SIG-M5 (cell line): ENCODE measurements at regions not wholly inside any gene's neighbourhood (a gene's known extent, or its start where the extent isn't known, plus 50 kb on each side); places are given as distances from the start of the nearest gene placed in this dataset.
"Not testable (repeated sequence)": the region's sequence is repeated elsewhere in the genome, so short reads cannot be mapped to it uniquely, and the experiment has no call there.

Experiments
- DNase-seq: peaks from one replicate; lab custom pipeline; 2025; lab: John Stamatoyannopoulos, UW

DNA sequence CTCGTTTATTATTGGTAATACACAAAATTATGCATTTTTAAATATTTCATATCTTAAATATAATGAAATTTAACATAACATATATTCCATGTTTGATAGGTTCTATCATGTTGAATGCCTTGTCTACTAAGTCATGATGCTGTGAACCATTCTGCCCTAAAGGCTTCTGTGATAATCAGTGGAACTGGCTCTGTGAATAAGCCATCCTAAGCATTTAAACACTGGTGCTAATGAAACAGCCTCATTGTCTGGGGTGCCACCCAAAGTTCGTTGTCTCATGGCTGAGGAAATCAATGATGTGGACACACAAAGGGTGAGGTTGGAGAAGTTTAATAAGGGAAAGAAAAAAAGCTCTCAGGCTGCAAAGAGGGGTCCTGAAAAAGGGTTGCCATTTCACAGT lies 264.7 kb upstream of the ZRANB2 start:
- no peak for DNase-seq

DNA sequence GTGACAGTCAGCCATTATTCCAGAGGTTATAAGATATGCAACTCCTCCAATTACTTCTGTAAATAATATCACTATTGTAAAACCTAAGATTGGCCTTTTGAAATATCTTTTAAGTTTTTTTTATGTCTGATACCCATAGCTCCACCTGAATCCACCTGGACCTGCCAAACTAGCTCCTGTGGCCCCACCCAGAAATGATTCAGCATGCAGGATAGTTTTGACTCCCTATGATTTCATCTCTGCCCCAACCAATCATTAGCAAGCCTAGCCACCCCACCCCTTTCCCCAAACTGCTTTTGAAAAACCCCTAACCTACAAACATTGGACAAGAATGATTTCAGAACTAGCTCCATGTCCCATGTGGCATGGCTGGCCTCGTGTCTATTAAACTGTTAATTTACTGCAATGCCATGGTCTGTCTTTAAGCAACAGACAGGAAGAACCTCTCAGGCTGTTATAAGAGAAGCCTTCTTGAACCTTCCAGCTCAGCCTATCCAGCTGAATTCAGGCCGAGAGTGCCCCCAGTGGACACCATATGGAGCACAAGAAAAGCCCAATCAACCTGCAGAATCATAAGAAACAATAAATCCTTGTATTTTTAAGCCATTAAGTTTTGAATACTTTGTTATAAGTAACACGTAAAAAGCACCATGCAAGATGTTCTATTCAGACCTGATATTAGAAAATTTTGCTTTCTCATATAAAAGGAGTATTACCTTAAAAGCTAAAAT lies 263.0 kb upstream of the ZRANB2 start:
- DNase-seq = no peak

DNA sequence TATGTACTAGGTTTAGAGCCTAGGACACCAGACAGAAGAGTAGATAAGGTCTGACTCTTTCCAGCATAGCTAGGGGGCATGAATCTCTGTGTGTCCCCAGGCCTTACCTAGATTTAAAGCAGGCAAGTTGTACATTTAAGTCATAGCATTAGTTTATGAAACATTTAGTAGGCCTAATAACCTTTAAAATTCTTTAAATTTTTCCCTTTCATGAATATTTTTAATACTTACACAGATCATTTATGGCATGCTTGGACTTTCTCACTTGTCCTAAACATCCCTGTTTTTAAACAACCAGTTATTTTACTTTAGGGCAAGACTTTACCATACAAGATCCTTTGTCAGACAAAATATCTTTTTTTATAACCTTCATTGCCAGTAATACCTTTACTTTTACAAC lies 258.4 kb upstream of the ZRANB2 start:
- DNase-seq = no peak

DNA sequence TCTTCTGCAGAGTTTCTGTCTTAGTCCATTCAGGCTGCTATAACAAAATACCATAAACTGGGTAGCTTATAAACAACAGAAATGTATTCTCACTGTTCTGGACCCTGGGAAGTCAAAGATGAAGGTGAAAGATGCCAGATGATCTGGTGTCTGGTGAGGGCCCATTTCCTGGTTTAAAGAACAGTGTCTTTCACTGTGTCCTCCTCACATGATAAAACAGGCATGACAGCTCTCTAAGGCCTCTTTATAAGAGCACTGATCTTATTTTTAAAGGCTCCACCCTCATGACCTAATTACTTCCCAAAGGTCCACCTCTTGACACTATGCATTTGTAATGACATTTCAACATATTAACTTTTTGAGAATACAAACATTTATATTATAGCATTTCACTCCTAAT lies 250.2 kb upstream of the ZRANB2 start:
- DNase-seq = no peak

DNA sequence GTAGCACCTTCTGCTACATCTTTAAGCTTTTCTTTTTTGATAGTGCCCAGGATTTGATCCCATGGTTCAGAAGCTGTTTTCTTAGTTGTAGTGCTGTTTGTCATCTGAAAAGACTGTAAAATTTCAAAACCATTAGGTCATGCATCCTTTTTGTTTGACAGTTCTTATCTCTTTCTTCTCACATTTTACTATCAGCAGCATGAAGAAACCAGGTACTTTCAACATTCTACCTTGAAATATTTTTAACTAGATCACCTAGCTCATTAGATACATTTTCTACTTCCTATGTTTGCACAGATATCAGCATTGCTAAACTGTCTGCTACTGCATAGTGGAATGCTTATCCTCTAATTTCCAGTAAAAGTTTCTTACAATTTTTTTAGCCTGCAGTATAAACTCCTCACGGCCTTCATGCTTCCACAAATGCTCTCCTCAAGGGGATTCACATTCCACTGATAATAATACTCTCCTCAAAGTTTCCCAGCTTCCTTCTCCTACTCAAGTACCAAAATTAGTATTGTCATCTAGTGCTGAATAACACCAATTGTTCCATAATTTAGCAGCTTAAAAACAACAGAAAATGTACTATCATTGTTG lies 243.9 kb upstream of the ZRANB2 start:
- DNase-seq = no peak

DNA sequence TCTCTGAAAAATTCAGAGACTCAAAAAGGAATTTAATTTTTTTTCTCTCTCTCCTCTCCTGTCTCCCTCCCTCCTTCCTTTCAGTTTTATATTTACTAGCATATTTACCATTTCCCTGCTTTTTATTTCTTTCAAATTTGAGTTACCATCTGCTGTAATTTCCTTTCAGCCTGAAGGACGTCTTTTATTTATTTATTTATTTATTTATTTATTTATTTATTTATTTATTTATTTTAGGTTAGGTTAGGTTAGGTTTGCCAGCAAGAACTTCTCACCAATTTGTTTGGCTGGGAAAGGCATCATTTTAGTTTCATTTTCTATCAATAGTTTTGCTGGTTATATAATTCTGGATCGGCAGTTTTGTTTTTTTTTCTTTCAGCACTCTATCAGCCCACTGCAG lies 231.7 kb upstream of the ZRANB2 start:
- no peak for DNase-seq

DNA sequence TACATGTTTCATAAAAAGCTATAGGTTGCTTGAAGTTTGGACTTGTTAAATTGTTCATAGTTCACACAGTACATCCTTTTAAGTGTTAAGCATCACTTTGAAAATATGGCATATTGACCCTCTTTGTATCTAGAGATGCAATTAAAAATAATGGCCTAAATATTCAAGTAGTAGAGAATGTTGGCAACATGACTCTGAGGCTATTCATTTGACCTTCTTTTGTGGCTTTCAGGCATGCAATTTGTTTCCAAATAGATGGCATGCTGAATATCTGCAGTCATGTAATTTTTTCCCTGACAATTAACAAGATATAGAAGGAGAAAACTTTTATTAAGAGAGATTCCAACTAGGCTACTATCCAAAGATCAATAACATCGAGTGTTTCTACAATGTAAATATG lies 230.5 kb upstream of the ZRANB2 start:
- DNase-seq = no peak

DNA sequence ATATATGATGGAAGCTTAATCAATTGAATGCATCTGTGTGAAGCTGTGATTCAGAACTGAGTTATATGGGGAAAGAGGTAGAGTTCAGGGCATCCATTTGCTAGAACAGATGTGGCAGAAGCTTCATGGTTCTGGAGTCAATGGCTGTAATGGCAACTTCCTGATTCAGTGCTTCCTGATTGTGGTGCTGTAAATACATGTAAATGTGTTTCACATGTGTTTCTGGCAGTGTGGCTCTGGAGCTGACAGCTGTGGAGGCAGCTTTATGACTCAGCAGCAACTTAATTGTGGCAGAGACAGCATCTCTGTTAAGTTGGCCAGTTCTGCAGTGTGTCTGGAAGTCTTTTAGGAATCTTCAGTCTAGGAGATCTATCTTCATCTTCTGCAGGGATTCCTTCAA lies 226.6 kb upstream of the ZRANB2 start:
- DNase-seq = peak; percentile 19

DNA sequence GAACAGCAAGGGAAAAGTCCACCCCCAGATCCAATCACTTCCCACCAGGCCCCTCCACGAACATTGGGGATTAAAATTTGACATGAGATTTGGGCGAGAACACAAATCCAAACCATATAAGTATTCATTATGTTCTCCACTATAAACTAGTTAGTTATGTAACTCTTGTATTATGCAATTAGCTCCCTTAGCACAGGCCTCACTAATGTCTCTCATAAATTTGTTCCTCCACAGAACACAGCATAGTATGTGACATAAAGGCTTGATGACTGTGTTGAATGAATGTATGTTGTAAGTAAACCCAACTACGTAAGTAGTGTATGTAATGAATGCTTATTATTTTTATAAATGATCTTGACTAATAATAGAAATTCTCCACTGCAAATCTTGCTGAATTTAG lies 223.3 kb upstream of the ZRANB2 start:
- DNase-seq = no peak

DNA sequence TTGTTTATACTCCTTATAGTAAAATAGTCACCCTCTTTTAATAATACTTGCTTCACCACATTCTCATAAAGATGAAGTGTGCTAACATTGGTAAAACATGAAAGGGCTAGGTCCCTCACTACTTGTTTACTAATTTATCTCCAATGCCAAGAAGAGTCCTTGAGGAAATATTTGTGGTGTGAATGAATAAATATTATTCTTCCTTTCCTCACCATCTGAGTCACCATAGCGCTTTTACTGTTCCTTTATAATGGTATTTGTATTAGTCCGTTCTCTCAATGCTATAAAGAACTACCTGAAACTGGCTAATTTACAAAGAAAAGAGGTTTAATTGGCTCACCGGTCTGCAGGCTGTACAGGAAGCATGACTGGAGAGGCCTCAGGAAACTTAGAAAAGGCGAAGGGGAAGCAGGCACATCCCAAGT lies 222.8 kb upstream of the ZRANB2 start:
- DNase-seq = no peak

DNA sequence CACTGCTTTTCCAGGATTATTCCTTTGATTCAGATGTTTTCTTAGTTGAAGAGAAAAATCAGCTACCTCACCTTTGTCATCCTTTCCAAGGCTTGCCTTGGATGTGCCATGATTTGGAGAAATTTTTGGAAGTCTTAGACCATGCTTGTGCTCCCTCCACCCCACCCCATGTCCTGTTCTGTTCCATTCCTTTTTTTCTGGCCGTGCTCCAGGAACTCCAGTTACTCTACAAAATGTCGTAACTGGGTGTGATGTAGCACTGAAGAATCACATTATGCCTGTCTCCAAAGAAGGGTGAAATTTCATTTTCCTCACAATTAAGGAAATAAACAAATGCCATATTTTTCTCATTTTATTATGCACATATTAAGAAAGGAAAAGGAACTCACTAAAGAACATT lies 217.8 kb upstream of the ZRANB2 start:
- DNase-seq = no peak

DNA sequence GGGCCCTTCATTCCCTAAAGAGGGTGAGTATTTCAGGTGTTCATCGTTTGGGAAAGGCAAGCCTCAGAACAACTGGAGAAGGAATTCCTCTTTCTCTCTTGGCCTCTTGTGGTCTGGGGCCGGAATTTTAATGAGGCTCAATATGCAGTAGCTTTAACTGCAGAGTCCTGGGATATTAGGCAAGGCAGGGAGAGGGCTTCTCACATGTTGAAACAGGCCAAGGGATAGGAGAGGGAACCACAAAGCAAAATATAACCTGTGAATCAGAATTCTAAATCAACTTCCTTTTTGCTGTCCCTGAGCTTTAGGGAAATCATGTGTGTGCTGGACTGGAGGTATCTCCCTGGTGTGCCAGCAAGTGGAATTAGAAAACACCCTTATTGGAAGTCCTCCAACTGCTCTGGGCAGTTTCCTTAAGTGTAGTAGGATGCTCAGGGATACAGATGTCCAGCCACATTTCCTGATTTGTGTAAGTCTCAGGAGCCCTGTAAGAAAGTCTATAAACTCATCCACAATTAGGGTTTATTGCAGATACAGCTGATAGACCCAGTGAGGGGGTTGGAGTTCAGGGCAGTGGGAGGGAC lies 215.8 kb upstream of the ZRANB2 start:
- DNase-seq = no peak

DNA sequence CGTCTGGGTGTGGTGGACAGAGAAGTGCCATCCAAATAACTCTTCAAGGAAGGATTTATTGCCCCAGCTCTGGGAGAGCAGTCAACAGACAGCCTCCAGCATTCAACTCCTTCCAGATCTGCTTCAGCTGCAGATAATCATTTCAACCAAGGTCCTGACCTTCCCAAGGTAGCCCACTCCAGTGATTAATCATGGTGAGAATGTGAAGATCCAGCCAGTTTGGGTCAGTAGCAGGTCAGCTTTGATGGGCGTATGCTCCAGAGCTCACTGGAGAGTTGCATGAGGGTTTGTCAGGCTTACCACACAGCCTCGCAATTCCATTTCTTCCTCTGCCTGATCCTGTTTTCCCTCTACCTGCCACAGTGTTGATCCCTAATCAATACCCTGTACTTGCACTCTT lies 214.5 kb upstream of the ZRANB2 start:
- DNase-seq = no peak

DNA sequence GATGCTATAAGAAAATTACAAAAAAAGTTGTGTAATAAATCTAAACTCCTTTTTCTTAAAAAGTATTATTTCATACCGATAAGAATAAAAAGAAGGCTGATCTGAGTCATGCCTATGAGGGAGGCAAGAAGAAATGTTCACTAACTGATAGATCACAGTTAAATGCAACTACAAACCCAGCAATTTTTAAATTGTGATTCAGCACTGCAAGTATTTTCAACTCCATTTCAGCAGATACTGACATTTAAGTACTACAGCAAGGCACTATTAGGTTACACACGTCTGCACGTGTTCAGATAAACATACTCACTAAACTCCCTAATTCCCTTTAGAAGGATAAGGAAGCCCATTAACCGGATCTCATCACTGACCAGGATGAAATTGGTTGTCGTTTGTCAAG lies 213.3 kb upstream of the ZRANB2 start:
- no peak for DNase-seq

DNA sequence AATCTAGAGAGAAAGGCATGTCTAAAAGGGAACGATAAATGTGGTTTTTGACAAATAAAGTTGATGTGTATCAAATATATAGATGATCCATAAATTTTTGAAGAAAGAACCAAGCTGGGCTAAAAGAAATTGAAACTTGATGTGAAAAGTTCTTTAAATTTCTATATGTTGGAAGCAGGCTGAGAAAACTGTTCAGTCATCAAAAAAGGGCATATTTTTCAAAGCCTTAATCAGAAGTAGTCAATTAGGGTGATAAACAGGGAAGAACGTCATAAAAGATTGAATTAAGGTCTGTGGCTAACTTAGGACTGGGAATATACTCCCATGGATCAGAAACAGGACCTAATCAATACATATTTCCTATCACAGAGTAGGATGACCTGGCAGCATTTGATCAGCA lies 211.4 kb upstream of the ZRANB2 start:
- no peak for DNase-seq

DNA sequence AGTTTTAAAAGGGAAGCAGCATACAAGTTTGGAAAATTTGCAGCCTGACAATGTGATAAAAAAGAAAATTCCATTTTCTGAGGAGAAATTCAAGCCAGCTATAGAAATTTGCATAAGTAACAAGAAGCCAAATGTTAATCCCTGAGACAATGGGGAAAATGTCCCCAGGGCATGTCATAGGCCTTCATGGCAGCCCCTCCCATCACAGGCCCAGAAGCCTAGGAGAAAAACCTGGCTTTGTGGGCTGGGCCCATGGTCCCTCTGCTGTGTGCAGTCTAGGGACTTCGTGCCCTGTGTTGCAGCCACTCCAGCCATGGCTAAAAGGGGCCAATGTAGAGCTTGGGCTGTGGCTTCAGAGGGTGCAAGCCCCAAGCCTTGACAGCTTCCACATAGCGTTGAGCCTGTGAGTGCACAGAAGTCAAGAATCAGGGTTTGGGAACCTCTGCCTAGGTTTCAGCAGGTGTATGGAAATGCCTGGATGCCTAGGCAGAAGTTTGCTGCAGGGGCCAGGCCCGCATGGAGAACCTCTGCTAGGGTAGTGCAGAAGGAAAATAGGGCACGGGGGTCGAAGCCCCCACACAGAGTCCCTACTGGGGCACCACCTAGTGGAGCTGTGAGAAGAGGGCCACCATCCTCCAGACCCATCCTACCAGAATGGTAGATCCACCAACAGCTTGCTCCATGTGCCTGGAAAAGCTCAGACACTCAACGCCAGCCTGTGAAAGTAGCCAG lies 209.8 kb upstream of the ZRANB2 start:
- not testable (repeated sequence) for DNase-seq

DNA sequence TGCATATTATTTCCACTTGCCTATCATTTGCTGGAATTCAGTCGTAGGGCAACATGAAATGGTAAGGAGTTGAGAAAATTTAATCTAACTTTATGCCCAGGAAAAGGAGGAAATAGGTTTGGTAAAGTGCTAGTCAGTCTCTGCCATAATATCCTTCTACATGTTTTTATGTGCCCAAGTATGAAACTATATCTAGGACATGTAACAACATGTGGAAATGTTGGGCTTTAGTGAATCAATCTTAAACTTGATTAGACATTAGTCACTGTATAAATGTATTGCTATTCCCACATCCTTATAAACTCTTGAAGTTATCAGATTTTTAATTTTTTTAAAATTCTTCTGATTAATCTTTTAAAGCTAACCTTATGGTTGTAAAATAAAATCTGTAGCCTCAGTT lies 204.7 kb upstream of the ZRANB2 start:
- DNase-seq = no peak

DNA sequence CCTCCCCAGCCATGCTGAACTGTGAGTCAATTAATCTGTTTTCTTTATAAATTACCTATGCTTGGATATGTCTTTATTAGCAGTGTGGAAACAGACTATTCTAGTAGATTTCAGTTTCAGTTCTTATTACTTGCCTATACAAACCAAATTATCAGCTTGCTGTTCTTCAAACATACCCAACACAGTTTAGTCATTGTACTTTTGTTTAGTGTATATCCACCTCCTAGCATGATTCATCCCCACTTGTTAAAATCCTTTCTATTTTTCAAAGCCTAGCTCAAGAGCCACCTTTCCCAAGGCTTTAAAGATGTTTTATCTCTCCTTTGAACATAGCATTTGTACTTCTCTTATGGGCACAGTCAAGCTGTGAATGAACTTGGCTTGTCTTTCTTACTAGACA lies 195.6 kb upstream of the ZRANB2 start:
- DNase-seq = no peak

DNA sequence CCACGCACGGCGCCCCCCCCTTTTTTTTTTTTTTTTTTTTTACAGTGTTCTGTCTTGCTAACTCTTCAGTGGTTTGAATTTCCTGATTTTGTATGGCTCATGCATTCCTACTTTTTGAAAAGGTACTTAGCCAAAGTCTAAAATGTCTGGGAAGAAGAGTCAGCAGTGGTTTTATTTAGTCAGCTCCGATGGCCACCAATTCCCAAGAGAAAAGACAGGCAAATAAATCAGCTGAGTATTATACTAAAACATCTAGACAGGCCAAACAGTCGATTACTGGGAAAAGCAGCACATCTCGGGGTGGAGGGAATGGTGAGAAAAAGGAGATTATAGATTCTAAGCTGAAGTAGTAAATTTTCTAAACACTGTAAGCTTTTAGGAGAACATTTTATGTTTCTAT lies 192.5 kb upstream of the ZRANB2 start:
- DNase-seq = no peak

DNA sequence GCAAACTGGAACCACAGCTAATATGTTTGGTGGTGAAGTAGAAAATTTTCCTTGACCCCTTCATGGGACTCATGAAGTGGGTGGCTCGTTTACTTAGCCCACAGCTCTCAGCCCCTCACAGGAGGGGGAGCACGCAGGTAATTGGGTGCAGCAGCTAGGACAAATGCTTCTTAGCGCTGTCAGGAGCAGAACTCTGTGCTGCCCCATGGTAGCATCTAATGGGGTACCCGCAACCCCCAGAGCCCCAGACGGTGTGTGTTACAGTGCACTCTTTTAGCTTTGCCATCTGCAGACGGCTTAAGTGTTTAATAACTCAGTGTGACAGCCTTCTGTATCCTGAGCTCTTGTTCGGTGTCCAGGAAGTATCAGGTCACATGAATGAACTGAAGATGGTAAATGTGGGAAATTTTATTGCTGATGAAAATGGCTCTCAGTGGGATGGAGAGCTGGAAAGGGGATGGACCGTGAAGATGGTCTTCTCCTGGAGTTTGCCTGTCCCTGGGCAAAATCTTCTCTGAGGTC lies 189.6 kb upstream of the ZRANB2 start:
- DNase-seq = no peak

DNA sequence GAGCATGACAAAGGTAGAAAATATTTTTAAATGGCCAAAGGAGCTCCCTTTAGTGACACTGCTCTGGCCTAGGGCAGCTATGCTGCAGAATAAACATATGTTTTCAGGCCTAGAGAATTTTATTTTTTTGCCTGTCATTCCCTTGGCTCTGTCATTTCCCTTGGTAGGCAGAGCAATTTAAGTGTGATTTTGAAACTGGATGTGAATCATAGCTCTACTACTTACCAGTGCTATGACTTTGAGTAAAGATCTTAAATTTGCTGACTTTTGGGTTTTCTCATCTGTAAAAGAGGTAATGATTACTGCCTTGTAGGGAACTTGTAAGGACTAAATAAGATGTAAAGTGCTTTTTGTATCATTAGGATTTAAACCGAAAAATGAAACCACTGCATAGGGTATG lies 189.0 kb upstream of the ZRANB2 start:
- DNase-seq = no peak

DNA sequence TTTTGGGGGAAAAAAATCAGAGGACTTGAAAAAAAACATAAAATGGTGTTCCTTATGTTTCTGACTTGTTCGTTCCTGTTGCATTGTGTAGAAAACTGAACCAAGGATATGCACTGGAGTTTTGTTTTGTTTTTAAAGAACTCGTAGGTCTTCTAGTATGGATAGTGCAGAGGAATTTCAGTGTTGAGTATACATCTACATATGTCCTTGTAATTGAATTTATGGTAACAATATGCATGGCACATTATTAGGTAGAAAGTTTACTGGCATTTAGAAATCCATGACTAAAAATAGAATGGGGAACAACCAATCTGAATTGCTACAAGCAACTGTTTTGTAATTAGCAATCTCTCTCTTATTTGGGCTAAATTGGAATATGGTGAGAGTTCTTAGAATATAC lies 188.3 kb upstream of the ZRANB2 start:
- DNase-seq = no peak

DNA sequence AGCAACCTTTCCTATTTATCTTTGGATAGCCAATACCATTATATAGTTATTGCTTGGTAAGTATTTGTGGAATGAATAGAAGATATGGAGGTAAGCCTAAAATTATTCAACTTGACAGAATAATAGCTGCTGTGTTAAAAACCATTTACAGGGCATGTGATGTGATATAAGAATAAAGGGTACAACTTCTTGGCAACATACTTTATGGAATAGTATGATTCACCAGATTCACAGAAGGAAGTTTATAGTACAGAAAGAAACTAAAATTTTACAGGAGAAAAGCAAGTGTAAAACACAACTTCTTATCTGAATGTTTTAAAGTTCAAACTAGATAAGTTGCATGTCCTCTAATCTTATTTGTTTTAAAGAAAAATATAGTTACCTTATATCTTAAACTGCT lies 186.4 kb upstream of the ZRANB2 start:
- no peak for DNase-seq
